Choroid plexus epithelial cell (primary cell): ENCODE measurements at regions not wholly inside any gene's neighbourhood (a gene's known extent, or its start where the extent isn't known, plus 50 kb on each side); places are given as distances from the start of the nearest gene placed in this dataset.

Source experiments
- DNase-seq: peaks from one replicate; pipeline ENCODE4 v3.0.0-alpha.2; 2010; ENCODE audit warnings: low read depth
- H3K4me3 ChIP-seq: 2 replicates; pipeline ENCODE4 v1.5.1; 2011; ENCODE audit warnings: low read depth, mild to moderate bottlenecking, control low read depth, low read length, moderate library complexity
- CTCF ChIP-seq: conservative IDR thresholded peaks from 2 replicates; pipeline ENCODE4 v1.5.1; 2011; ENCODE audit warnings: low read depth, mild to moderate bottlenecking, control low read depth, inconsistent platforms, low read length, moderate library complexity

DNA sequence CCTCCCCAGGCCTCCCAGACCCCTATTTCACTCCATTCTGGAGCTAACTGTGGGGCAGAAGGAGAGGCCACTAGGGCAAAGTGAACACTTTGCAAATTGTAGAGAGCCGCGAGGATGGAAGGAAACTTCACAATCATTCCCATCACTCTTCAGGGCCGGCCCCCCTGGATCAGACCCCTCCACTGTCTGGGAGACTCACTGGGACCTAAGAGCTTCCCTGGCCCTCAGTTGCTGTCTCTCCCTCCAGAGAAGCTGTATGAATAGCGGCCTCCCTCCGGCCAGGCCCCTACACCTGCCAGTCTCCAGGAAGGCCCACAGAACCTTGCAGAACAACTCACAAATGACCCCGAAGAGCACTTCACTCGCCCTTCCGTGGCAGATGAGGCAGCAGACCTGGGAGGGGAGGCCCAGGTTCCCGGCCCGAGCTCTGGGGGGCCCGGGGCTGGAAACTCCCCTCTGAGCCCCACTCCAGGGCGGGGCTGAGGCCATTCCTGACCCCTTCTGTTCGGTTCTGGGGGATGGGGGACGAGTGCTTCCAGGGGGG is 141.9 kb upstream of the IER5L start:
- no peak for DNase-seq
- no peak overlapping the region for H3K4me3 ChIP-seq
- TF ChIP-seq CTCF: no peak

DNA sequence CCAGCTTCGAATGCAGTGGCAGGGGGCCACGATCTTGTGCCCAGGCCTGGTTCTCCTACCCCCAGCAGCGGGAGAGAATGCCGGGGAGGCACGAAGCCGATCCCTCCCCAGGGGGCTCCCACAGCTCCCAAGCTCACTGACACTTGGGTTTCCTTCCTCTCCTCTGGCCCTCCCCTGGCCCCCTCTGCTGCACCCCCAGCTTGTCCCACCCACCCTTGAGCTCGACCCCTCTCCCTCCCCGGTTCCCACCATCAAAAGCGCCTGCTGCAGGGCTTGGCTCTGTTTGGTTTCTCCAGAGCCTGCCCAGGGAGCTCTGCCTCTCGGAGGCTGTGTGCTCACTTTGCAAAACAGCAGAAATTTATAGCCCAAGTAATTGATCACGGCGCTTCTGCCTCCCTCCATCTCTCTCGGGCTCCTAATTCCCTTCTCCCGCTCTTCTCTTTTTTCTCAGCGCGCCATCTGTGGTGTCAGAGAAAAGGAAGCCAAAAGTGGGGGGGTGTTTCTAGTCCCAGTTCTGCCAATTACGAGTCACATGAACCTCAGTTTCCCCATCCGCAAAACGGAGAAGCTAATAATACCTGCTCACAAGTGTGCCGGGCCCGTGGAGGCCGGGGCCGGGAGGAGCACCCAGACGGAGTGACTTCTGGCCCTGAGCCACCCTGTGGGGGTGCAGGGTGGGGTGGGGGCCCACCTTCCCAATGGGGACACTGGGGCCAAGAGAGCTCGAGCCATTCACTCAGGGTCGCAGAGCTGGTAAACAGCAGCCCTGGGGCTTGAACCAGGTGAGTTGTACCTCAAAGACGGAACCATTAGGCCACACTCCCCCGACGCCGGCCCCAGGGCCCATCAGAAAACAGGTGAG is 141.2 kb upstream of the IER5L start:
- no peak for TF ChIP-seq CTCF
- no peak overlapping the region for H3K4me3 ChIP-seq
- no peak for DNase-seq

DNA sequence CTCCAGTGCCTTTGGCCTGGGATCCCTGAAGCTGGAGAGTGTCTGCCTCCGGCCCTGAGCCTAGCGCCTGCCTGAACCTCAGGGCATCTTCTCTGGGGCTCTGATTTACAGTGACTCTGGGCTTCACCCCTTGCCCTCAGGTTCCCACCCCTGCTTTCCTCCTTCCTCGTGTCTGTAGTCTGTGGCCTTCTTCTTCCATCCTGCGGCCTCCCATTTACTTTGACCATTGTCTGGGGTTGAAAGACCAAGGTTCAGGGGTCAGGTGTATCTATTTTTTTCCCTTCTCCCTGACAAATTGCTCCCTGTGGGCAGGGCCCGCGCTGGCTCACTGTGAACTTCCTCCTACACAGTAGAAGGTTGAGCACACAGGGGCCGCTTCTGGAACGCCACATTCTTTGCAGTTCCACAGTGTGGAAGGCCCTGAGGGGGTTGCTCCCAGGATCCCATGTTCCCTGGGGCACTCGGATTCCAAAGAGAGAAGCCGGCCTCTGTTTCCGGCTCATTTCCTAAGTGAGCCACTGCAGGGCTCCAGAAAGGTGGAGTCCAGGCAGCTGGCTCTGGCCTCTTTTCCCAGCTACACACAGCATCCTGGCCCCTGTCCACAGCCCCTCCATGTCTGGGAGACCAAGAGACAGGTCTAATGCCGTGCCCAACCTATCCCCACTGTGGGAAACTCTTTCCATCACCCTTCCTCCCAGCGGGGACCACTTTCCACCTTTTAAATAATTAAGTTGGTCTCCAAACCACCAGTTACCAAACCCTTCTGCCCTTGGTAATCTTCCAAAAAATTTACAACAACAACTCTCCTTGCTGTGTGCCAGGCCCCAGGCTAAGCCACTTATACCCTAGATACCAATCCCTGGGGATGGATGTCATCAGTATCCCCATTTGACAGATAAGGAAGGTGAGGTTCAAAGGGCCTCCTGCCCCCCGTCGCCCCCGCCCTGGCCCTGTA is 140.3 kb upstream of the IER5L start:
- TF ChIP-seq CTCF: no peak
- no peak overlapping the region for H3K4me3 ChIP-seq
- no peak for DNase-seq

- no peak overlapping the region for H3K4me3 ChIP-seq
- no peak for TF ChIP-seq CTCF
- peak; percentile 75 for DNase-seq
Observed at GRCh38 chr9:129317179-129318011, 139.3 kb upstream of the IER5L start.

DNA sequence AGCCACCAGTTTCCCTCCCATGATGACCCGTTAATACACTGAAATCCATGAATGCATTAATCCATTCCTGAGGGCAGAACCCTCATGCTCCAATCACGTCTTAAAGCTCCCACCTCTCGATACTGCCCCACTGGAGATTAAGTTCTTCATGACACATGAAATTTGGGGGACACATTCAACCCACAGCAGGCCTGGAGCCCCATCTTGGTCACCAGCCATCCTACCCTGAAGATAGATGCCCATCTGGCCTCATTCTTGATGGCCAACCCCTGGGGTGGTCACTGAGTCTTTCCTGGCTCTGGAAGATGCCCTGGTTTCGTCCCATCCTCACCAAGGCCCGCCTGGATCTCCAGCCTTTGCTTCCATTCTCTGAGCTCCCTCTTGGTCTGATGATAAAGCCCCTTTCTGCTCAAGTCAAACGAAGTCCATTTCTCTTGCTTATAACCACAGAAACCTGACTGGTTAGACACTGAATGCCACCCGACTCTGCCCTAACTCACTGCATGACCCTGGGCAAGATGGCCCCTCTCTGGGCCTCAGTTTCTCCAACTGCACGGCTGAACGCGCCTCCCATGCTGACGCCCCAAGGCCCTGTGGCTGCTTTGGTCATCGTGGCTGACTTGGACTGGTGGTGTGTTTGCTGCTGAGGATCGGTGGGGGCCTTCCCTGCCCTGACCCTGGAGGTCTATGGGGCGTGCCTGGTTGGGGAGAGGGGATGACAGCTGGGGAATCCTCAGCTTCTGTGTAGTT is 138.4 kb upstream of the IER5L start:
- TF ChIP-seq CTCF: no peak
- DNase-seq: no peak
- H3K4me3 ChIP-seq: no peak overlapping the region
